HG03066 (cell line): ENCODE measurements at regions not wholly inside any gene's neighbourhood (a gene's known extent, or its start where the extent isn't known, plus 50 kb on each side); places are given as distances from the start of the nearest gene placed in this dataset.

ENCODE experiments used
- ATAC-seq: cut with Tn5 transposase; IDR thresholded peaks from one replicate; pipeline ENCODE4 v1.9.1; 2021; ENCODE audit warnings: low read depth; ENCODE audit not compliant: unreplicated experiment

GRCh38 chr12:91935296-91935695, 210.3 kb downstream of the BTG1 start:
- no peak for ATAC-seq

- no peak for ATAC-seq
Observed at GRCh38 chr12:91931111-91931510, 214.5 kb downstream of the BTG1 start.

GRCh38 chr12:91928501-91928900, 217.1 kb downstream of the BTG1 start:
- no peak for ATAC-seq

GRCh38 chr12:91926848-91927247, 218.8 kb downstream of the BTG1 start:
- no peak for ATAC-seq

GRCh38 chr12:91924827-91925226, 220.8 kb downstream of the BTG1 start:
- no peak for ATAC-seq

GRCh38 chr12:91923864-91924263, 221.8 kb downstream of the BTG1 start:
- ATAC-seq = no peak

- ATAC-seq = no peak
Observed at GRCh38 chr12:91922674-91923073, 223.0 kb downstream of the BTG1 start.

- no peak for ATAC-seq
Observed at GRCh38 chr12:91922139-91922538, 223.5 kb downstream of the BTG1 start.

- no peak for ATAC-seq
Observed at GRCh38 chr12:91921555-91921954, 224.1 kb downstream of the BTG1 start.

- no peak for ATAC-seq
Observed at GRCh38 chr12:91920741-91921140, 224.9 kb downstream of the BTG1 start.

GRCh38 chr12:91920276-91920675, 225.4 kb downstream of the BTG1 start:
- ATAC-seq = no peak

GRCh38 chr12:91918431-91918830, 227.2 kb downstream of the BTG1 start:
- no peak for ATAC-seq

GRCh38 chr12:91914701-91915100, 230.9 kb downstream of the BTG1 start:
- no peak for ATAC-seq

- no peak for ATAC-seq
Observed at GRCh38 chr12:91913651-91914050, 232.0 kb downstream of the BTG1 start.

- ATAC-seq = no peak
Observed at GRCh38 chr12:91913124-91913523, 232.5 kb downstream of the BTG1 start.

GRCh38 chr12:91912178-91912577, 233.5 kb downstream of the BTG1 start:
- no peak for ATAC-seq

- ATAC-seq = no peak
Observed at GRCh38 chr12:91910871-91911388, 234.7 kb downstream of the BTG1 start.

GRCh38 chr12:91902860-91903683, 242.6 kb downstream of the BTG1 start:
- no peak for ATAC-seq

GRCh38 chr12:91901381-91902074, 244.1 kb downstream of the BTG1 start:
- ATAC-seq = no peak

- no peak for ATAC-seq
Observed at GRCh38 chr12:91900971-91901370, 244.7 kb downstream of the BTG1 start.

GRCh38 chr12:91899056-91899455, 246.6 kb downstream of the BTG1 start:
- ATAC-seq = no peak

- ATAC-seq = no peak
Observed at GRCh38 chr12:91897025-91897515, 248.6 kb downstream of the BTG1 start.
